ENCODE measurements at regions not wholly inside any gene's neighbourhood (a gene's known extent, or its start where the extent isn't known, plus 50 kb on each side); places are given as distances from the start of the nearest gene placed in this dataset.

DNA sequence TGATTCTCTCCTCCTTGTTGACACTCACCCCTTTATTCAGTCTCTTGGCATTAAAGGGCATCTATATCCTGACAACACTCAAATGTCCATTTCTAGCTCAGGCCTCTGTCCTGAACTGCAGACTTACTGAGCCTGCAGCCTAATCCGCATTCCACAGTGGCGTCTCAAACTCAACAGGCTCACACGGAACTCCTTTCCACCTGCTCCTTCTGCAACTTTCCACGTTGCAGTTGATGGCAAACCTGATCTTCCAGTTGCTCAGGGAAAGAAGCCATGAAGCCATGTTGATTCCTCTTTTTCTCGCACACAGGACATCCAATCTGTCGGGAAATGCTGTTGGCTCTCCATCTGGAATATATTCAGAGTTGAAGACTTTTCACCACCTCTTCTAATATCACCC lies 522.4 kb downstream of the CCSER2 start:
- ChIA-PET POLR2A (no interaction called here), CTCF (no interaction called here)

DNA sequence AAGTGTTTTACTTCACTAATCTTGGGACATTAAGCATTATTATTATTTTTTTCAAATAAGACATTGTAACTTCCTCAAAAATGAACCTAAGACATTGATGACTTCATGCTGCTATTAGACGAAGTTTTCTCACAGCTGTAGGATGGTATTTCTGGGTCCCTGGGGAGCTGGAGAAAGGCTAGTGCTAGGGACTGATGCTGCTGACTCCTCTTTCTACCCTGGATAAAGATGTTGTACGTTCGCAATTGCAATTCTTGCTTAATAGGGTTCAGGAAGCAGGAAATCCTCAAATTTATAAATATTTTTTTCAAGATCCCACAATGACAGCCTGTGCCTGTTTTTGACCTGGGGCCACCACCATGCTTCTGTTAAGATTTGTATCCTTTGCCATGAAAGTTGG lies 526.0 kb downstream of the CCSER2 start:
- DNase-seq (ENCODE audit: extremely low spot score) = no peak
- ChIA-PET CTCF (no interaction called here), POLR2A (no interaction called here)
- no peak for TF ChIP-seq CTCF (IDR thresholded peaks at IDR 0.05; ENCODE audit: control extremely low read depth, extremely low read depth, low read depth, missing control alignments)

More for the DNA sequence above, 522.4 kb downstream of the CCSER2 start:
- no peak for TF ChIP-seq CTCF (IDR thresholded peaks at IDR 0.05; ENCODE audit: control extremely low read depth, extremely low read depth, low read depth, missing control alignments)
- DNase-seq (ENCODE audit: extremely low spot score) = no peak

GRCh38 chr10:84860855-84861254 lies 532.5 kb downstream of the CCSER2 start:
- POLR2A ChIA-PET = no interaction called here
- no peak for DNase-seq (ENCODE audit: extremely low spot score)
- no peak for TF ChIP-seq CTCF (IDR thresholded peaks at IDR 0.05; ENCODE audit: control extremely low read depth, extremely low read depth, low read depth, missing control alignments)
- CTCF ChIA-PET = no interaction called here

DNA sequence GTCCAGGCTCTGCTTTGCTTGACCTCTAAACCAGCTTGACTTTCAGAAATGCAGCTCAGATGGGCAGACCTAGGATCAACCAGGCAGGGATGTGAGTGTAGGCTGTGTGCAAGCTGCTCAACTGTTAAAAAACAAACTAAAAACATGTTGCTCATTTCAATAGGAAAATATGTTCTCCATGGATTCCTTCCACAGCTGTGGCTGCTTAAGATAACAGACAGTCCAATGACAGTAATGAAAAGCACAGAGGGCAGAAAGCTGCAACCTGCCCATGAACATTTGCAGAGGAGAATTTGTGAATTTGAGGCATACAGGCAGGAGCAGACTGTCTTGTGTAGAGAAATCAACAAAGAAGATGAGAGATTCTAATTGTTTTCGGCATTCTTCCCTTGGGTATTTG lies 534.2 kb downstream of the CCSER2 start:
- POLR2A ChIA-PET = no interaction called here
- no peak for DNase-seq (ENCODE audit: extremely low spot score)
- CTCF ChIA-PET = interaction anchor here (0.7 kb wide), 1 partner anchor 45 kb away, joined by 3 read pairs; no protein-coding TSS in a partner anchor
- TF ChIP-seq CTCF (IDR thresholded peaks at IDR 0.05; ENCODE audit: control extremely low read depth, extremely low read depth, low read depth, missing control alignments) = no peak

GRCh38 chr10:84863675-84864074 lies 535.3 kb downstream of the CCSER2 start:
- DNase-seq (ENCODE audit: extremely low spot score) = no peak
- TF ChIP-seq CTCF (IDR thresholded peaks at IDR 0.05; ENCODE audit: control extremely low read depth, extremely low read depth, low read depth, missing control alignments) = no peak
- CTCF ChIA-PET = interaction anchor here (1.1 kb wide), 1 partner anchor 12 kb away, joined by 4 read pairs; no protein-coding TSS in a partner anchor
- POLR2A ChIA-PET = no interaction called here

- no peak for DNase-seq (ENCODE audit: extremely low spot score)
Observed at GRCh38 chr10:84876116-84876999, 548.0 kb downstream of the CCSER2 start.

More at GRCh38 chr10:84876116-84876999, 548.0 kb downstream of the CCSER2 start:
- POLR2A ChIA-PET = no interaction called here
- no peak for TF ChIP-seq CTCF (IDR thresholded peaks at IDR 0.05; ENCODE audit: control extremely low read depth, extremely low read depth, low read depth, missing control alignments)
- CTCF ChIA-PET = interaction anchor here (1.0 kb wide), 1 partner anchor 12 kb away, joined by 4 read pairs; no protein-coding TSS in a partner anchor

All from GM10248 (cell line).